ENCODE measurements at regions not wholly inside any gene's neighbourhood (a gene's known extent, or its start where the extent isn't known, plus 50 kb on each side); places are given as distances from the start of the nearest gene placed in this dataset.

DNA sequence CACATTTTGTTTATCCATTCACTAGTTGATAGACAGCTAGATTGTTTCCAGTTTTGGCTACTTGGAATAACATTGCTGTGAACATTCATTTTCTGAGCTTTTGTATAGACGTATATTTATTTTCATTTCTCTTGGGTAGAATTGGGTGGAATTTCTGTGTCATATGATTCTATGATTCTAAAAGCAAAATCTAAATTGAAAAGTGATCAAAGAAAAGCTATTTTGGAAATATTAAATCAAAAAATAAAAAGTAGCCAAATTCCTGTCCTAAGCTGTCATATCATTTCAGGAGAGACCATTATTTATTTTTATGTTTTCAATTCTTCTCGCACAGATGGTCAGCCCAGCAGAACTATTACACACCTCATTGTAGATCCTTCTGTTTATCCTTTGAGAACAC, 229.2 kb downstream of the COL12A1 start:
- TF ChIP-seq, protein P1, sequence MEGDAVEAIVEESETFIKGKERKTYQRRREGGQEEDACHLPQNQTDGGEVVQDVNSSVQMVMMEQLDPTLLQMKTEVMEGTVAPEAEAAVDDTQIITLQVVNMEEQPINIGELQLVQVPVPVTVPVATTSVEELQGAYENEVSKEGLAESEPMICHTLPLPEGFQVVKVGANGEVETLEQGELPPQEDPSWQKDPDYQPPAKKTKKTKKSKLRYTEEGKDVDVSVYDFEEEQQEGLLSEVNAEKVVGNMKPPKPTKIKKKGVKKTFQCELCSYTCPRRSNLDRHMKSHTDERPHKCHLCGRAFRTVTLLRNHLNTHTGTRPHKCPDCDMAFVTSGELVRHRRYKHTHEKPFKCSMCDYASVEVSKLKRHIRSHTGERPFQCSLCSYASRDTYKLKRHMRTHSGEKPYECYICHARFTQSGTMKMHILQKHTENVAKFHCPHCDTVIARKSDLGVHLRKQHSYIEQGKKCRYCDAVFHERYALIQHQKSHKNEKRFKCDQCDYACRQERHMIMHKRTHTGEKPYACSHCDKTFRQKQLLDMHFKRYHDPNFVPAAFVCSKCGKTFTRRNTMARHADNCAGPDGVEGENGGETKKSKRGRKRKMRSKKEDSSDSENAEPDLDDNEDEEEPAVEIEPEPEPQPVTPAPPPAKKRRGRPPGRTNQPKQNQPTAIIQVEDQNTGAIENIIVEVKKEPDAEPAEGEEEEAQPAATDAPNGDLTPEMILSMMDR (IDR thresholded peaks at IDR 0.05 in 8 of 11, conservative IDR thresholded peaks at IDR 0.05 in 3 of 11): no peak
- no peak for TF ChIP-seq POLR2A (IDR thresholded peaks at IDR 0.05)
